A172 (cell line): ENCODE measurements at regions not wholly inside any gene's neighbourhood (a gene's known extent, or its start where the extent isn't known, plus 50 kb on each side); places are given as distances from the start of the nearest gene placed in this dataset.
A peak's percentile ranks its signal among the peaks of the same experiment; 100 is the strongest.

Experiments used
- DNase-seq: peaks from one replicate; pipeline ENCODE4 v3.0.0-alpha.2; 2015; ENCODE audit warnings: low spot score

DNA sequence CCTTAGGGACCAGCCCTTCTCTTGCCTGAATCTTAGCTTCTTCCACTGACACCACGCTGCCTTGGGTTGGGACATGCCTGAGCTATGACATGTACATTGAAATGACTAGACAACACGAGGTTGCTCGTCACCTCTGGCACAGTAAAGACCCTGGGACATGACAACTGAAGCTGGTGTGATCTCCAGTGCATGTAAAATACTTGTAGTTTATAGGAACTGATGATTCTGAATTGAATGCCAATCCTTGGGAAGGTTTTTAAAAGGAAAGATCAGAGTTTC, 100.7 kb upstream of the PGRMC2 start:
- DNase-seq, result no peak

DNA sequence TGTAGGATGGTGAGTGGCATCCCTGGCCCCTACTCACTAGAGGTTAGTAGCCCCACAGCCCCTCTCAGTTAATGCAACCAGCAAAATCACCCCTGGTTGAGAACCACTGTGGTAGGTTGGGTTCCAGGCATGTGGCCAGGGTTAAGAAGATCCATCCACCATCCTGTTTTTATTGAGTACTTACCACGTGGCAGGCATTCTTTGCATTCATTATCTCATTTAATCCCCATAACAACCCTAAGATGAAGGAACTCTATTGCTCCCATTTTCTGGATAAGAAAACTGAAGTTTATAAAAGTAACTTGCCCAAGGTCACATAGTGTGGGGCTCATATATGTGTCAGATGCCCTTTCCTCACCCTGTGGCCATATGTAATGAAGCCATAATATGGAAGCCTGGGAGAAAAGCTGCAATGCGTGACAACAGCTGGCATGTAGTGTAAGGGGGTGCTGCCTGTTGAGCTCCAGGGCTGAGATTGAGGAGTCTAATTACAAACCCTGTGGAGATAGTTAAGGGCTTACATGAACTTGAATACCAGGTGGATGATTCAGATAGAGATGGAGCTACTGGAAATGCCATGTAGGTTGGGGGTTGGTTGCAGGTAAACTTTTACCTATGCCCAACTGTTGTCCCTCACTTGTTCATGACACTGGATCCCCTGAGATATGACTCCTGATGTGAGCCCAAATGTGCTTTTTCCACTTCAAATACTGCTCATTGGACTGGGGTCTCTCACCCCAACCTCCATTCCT, 100.2 kb upstream of the PGRMC2 start:
- peak; percentile 42 for DNase-seq

DNA sequence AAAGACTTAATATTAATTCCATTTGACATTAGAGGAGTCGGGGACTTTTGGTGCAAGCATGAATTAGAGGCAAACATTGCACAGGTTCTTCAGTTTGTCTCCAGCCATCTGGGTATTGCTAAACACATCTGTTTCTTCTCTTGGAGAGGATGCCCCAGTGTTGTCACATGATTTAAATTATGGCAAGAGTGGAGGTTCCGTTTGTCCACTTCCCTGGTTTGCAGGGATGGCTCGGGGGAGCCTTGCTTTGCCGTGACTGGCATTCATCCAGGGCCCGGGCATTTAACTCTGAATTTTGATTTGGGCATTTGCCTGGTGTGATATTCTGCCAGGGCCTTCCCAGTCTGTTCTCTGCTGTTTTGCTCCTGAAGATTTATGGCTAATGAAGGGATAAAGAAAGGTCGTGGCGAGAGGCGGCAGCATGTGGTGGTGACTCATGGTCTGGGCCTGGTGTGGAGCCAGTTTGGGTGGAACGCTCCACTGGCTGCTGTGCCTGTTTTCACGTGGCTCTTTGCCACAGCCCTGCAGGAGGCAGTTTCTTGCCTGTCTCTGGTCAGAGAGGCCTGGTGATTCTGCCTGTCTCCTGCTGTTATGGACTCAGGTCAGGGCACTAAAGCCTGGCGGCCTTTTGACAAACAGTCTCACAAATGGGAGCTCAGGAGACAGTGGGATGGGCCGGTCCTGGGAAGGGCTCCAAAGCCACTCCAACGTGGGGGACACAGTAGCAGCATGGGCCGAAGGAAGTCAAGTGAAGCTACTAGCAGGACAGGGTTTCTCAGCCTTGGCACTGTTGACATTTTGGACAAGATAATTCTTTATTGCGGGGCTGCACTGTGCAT, 99.4 kb upstream of the PGRMC2 start:
- DNase-seq, result peak; percentile 98

DNA sequence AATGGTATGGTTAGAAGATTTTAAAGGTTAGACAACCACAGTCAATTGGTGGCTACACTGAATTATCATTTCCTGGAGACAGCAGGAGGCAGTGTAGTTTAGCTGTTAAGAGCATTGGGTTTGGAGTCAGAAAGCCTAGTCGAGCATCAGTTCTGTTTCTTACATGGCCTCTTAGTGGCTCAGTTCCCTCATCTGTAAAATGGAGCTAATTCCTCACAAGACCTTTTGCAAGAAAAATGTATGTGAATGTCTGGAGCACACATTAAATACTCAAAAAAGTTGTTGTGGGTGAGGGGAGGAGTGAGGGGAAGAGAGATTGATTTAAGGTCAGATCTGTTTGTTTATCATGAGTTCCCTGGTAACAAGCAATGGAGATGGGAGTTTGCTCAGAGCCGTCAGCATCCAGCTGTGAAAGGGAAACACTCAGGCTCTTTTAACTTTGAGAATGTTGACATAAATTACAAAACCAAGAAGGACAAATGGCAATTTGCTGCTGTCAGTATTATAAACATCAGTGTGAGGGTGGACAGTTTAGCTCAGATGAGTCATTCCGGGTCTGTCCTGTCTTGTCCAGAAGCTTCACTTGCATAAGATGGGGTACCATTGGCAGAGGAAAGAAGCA, 98.2 kb upstream of the PGRMC2 start:
- DNase-seq, result peak; percentile 80

DNA sequence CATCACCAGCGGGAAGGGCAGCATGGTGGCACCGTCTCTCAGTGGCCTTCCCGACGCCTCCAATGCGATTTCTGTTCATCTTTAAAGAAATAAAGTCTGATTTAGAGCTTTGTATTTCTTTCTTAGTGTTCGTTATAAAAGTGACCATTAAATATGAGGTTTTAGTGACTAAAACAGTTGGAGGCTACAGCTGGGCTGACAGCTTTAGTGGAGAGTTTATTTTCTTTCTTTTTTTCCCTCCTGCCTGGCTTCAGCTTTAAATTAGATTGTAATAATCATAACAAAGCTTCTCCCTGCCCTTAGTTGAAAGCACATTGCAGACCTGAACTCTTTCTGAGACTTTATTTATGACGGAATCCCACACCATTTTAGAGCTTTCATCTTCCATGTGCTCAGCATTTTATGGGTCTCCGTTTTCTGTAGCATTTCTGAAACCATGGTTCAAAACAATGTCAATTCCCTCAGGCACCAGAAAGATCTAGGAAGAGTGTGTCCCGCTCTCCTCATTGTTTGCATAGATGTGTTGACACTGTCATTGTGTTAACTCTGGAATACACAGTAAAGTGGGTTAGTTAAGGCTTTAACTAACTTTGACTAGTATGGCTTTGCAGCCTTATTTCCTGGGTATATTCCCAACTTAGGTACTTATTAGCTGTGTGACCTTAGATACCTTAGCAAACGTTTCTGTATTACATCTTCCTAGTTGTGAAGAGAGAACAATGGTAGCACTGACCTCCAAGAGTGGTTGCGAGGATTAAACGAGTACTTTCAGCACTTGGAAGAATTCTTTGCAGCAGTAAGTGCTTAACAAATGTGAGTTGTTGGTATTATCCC, 97.4 kb upstream of the PGRMC2 start:
- DNase-seq, result no peak

DNA sequence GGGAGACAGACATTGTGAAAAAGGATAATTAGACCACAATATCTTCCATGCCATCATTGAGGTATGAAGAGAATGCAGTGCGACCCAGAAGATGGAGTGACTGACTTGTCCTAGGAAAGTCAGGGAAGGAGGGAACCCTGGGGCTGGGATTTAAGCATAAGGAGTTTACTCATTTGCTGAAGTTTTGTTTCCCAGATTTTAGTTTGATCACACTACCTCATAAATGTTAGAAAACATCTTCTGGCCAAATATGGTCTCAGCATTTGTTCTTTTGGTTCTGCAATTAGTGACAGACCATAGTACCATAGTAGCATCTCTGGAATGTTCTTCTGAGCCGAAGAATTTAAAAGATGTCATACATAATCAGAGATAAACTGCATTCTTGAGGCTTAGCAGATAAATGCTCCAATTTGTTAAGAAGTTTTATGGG, 96.5 kb upstream of the PGRMC2 start:
- DNase-seq, result peak; percentile 84

DNA sequence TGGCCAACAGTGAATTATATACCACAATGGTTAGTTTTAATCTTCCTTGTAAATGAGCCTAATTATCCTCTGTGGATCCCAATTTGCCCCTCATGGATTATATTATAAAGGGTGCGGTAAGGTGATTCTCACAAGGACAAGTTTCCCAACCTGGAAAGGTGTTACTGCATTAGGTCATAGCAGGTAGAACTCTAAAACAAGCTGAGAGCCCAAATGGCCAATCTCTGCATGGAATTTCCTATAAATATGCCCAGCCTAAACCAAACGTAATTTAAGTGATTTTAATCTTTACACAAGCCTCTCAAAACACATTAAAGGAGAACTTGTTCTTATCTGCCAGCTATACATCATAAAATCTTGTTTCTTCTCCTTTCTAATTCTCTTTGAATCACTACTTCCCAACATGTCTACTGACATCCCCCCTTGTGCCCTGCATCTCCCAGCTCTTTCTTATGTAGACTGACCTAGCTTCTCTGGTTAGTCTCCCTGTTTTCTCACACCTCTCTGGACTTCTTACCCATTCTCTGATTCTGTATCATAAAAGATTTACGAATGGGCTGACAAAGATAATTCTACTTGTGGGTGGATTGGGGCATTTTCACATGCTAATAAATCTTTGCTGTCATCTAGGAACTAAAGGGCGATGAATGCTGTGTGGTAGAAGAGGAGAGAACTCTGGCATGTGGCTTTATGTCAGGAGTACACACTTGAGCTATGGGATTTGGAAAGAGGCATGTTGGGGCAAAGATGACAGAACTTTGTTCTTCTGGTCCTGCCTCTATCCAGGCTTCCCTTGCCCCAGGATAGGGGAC, 94.3 kb upstream of the PGRMC2 start:
- peak; percentile 59 for DNase-seq

DNA sequence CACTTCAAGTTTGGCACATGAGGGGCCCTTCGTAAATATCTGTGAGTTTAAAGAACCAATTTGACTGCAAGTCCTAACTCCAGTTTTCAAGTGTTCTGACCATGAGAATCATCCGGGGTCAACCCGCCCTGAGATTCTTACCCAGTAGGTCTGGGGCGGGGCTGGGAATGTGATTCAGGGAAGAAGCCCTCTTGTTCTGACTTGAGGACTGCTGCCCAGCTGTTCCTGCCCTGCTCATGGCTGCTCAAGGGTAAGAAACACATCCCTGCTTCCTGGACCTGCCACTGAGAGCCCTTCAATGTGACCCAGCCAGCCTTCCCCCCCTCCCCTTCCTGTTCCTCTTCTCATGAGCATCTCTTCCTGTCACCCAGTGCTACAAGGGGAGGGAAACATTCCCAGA, 92.7 kb upstream of the PGRMC2 start:
- DNase-seq, result no peak

DNA sequence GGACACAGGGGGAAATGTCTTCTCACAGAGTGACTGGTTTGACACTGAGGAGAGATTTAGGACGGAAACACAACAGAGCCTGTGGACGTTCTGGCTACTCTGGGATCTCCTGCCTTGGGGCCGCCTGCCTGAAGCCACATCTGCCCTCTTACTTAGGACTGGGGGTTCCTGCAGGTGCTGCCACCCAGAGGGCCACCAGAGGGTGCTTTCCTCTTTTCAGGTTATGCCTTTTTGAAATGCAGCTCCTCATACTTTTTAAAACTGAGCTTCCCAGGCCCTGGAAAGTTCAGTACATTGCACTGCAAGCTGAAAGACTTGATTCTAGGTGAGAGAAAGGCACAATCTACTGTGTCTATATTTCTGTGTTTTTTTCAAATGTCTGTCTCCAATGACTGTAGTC, 92.2 kb upstream of the PGRMC2 start:
- peak; percentile 55 for DNase-seq

DNA sequence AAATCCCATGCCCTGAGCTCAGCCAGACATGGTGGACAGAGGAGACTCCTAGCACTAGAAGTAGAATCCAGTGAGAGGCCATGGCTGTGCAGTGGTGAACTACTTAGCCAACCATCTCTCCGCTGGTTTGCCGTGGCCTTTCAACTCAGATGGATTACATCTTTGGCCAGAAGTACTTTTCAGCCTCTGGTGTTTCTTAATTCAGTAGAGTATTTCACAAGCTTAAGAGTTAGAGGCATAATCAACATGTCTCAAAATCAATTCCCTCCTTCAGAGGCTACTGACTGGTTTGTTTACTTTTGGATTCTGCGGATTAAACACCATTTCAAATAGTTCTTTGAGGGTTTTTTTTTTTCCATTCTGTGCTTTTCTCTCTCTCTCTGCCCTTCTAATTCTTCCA, 91.1 kb upstream of the PGRMC2 start:
- DNase-seq, result no peak

DNA sequence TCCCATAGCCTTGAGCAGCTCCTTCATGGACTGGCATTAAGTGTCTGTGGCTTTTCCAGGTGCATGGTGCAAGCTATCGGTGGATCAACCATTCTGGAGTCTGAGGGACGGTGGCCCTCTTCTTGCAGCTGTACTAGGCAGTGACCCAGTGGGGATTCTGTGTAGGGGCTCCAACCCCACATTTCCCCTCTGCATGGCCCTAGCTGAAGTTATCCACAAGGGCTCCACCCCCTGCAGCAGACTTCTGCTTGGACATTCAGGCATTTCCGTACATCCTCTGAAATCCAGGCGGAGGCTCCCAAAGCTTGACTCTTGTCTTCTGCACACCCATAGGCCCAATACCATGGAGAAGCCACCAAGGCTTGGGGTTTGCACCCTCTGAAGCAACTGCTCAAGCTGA, 89.3 kb upstream of the PGRMC2 start:
- no peak for DNase-seq

DNA sequence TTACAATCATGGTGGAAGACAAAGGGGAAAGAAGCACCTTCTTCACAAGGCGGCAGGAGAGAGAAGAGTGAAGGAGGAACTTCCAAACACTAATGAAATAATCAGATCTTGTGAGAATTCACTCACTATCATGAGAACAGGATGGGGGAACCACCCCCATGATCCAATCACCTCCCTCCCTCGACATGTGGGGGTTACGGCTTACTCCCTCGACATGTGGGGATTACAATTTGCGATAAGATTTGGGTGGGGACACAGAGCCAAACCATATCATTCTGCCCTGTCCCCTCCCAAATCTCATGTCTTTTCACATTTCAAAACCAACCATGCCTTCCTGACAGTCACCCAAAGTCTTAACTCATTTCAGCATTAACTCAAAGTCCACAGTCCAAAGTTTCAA, 88.7 kb upstream of the PGRMC2 start:
- no peak for DNase-seq

DNA sequence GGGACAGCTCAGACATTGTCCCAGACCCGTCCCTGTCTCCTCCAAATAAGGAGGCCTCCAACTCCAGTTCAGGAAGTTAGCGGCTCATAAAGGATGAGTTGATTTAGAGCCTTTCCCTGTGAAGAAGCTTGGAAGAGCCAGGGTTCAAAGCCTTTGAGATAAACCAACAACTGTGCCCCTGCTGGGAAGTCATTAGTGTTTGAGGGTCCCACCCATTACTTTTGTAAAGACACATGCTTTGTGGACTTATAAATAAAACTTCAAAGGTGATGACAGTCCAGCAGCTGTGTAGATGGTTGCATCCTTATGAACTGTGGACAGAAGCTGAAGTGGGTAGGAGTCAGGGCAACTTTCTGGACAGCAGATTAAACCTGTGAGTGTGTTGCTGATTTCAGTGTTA, 86.0 kb upstream of the PGRMC2 start:
- DNase-seq, result no peak

DNA sequence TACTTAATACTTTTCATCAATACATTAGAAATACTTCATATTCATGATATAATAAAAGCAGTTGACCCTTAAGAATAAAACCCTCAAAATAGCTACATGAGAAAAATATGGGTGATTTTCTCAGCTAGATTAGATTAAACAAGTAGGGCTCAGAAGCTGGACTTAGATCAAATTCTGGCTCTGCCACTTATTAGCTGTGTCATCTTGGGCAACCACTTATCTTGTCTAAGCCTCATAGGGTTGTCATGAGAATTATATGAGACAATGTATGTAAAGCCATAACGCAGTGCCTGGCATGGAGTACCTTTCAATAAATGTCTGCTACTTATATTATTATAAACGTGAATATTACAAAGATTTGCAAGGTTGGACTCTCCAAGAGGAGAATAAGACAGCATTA, 84.3 kb upstream of the PGRMC2 start:
- no peak for DNase-seq

DNA sequence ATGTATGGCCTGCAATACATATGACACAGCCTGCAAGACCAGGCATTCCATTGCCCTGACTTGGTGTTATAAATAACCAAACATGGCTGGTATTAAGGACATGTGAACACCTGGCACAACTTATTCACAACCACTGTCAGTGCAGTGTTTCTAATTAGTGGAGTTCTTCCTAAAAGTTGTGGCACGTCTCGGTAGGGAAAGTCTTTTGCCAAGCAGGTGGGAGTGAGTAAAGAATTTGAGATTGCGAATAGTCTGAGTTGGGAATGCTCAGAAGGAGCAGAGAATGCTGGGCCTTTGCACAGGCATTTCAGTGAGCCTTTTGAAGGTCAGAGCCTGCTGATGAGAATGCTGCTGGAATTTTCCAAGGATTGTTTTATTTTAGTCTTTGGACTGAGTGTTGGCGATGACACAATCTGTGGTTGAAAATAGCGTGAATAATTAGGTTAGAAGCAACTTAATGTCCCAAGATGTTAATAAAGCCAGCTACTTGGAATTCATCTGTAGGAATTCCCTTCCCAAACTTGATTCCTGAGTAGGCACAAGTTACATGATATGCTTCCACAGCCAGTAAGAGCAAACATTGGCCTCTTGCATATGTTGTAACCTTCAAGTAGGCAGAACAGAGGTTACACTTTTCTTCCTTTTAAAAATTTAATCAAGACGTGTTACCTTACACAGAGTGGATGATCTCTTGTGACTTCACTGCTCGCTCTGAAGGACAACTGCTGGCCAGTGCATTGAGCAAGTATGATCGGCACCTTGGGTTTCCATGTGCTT, 83.6 kb upstream of the PGRMC2 start:
- DNase-seq, result no peak

DNA sequence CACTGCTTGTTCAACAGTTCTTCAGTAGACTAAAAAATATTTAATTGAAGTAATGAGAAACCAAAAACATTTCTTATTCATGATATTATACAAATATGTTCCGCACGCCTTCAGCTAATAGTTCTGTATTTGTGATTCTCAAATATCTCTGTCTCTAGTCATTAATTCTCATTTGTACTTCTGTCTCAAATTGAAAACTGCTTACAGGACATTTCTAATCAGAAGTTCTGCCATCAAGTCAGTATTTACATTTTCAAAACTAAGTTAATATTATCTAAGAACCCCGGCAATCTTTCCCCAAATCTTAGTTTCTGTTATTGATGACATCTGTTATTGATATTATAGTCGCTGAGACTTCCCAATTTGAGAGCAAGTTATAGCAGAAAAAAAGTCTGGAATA, 78.6 kb upstream of the PGRMC2 start:
- no peak for DNase-seq

DNA sequence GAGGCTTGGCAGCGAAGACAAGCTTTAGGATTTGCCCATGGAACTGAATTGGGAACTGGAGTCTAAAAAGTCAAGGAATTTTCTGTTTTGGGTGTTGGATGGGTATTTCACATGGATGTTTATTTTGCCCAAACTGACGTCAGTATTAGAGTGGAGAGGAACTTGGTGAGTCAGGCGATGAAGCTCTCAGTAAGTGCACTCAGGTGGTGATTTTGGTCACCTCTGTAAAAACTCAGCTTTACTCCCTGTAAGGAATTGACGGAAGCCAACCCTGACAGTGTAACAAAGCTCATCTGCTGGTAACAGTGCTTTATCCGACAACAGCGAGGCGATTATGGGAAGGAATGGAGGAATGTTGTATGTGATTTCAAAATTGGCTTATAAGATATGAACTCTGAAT, 77.0 kb upstream of the PGRMC2 start:
- DNase-seq, result no peak

DNA sequence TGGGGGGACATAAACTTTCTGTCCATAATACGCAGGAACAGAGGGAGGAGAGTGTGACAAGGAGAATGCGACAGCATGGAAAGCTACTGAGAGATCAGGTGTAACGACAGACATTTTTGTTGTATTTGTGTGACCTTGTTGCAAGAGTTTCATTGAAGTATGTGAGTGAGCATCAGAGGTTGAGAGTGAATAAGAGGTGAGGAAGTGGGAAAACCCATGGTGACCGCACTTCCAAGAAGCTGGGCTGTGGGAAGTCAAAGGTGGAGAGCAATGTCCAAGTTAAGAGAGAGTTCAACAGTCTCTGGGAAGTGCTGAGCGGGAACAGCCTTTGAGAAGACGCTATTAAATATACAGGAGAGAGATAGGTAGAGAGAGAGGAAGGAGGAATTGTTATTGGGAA, 76.4 kb upstream of the PGRMC2 start:
- no peak for DNase-seq

DNA sequence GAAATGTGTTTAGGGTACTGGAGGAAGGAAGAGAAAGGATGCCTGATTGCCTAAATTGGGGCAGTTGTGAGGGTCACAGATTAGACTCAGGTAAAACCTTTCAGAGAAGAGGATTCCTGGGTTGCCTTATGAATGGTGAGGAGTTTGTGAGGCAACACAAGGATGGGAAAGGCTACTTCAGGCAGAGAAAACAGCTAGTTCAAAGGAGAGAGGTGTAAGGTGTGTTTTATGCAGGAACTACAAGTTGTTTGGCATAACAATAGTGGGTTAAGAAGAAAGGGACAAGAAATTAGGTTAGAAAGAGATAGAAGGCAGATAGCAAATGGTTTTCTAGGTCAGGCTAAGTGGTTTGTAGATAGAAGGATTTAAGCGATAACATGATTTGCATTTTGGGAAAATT, 75.1 kb upstream of the PGRMC2 start:
- DNase-seq, result no peak

DNA sequence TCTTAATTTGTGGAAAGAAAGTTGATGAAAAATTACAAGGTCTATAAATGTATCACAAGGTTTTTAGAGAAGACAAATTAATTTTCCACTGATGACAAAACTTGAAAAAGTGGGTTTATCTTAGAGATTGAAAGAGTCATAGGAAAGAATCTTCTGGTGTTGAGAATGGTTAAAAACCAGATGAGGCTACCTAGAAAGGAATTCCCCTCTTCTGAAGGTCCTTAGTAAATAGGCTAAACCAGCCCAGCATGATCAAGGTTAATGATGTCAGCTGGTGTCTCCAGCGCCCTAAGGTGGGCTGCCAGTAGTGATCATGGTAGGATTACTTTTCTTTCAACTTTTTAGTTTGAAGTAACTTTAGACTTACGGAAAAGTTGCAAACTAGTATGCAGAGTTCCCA, 71.8 kb upstream of the PGRMC2 start:
- no peak for DNase-seq

DNA sequence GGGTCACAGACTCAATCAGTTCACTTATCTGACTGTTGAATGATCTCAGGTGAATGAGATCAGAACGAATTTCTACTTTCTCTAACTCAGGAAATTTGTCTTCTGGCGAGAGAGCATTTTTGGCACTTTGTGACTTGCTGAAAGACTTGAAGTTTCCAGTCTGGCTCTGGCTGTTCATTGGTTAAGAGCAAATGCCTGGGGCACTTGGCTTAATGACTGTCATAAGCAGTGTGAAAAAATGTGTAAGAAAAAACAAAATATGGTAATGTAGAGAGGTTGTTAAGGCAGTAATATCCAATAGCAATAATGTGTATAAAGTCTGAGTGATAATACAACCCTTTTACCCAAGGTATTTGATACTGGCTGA, 71.3 kb upstream of the PGRMC2 start:
- no peak for DNase-seq
